GM12892 (cell line): ENCODE measurements at regions not wholly inside any gene's neighbourhood (a gene's known extent, or its start where the extent isn't known, plus 50 kb on each side); places are given as distances from the start of the nearest gene placed in this dataset.

Experiments used
- DNase-seq: peaks from one replicate; pipeline ENCODE4 v3.0.0; 2011; ENCODE audit not compliant: insufficient read length
- FAIRE-seq: peaks from 2 replicates; lab custom pipeline; 2011; peaks lifted over from hg19 to GRCh38; lab: Jason Lieb, UNC
- POLR2A ChIP-seq: IDR thresholded peaks from 2 replicates; pipeline ENCODE4 v1.6.1; 2011; ENCODE audit warnings: low read depth, low read length, control low read depth
- POLR2AphosphoS5 ChIP-seq: IDR thresholded peaks from 2 replicates; pipeline ENCODE4 v1.6.1; 2011; ENCODE audit warnings: low read depth, low read length, control low read depth
- TAF1 ChIP-seq: IDR thresholded peaks from 2 replicates; pipeline ENCODE4 v1.6.1; 2011; ENCODE audit warnings: low read depth, mild to moderate bottlenecking, control low read depth, low read length, borderline replicate concordance

DNA sequence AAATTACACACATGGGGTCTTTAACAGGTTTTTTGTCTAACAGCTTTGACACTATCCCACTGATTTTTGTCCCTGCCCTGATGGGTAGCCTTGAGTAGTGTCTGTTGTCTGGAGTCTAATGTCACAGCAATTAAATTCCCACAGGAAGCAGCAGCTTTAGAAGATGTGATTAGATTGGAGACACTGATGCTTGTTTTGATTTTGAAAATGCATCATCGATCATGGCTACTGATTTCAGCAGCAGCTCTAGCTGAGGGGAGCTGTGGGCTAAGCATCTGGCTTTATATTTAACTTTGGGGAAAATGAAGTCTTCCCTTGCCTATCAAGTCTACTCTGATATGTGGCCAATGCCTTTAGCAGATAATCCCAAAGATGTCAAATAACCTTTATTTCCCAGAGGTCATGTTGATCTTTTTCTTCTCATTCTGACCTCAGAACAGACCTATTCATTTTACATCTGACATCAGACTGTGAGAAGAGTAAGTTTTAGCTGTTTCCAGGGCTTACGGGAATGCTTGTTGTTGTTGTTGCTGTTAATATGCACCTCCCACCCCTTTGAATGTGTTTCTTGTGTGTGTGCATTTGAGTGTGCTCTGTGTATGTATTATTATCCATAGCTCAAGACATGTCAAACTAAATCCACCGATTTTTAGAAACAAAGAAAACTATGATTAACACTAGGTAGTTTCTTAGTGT, 704.9 kb upstream of the NUDT12 start:
- DNase-seq (no peak), FAIRE-seq (no peak)
- TF ChIP-seq TAF1 (no peak), POLR2A (no peak), POLR2AphosphoS5 (no peak)

DNA sequence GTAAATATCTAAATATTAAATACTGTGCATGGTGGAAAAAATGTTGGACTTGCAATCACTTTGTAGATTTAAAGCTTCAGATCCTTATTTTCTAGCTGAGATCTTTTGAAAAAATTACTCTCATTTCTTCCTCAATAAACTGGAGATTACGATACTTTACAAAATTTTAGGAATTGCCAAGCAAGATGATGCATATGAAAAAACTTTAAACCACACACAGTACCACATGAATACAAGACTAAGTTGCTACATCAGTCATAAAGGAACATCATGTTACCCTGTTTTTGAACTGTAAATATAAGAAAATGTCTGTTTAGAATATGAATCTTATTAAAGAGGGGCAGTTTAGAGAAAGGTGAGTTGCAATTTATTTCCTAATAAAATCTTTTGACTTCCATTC, 703.6 kb upstream of the NUDT12 start:
- TF ChIP-seq TAF1 (no peak), POLR2AphosphoS5 (no peak), POLR2A (no peak)
- DNase-seq (no peak), FAIRE-seq (no peak)

DNA sequence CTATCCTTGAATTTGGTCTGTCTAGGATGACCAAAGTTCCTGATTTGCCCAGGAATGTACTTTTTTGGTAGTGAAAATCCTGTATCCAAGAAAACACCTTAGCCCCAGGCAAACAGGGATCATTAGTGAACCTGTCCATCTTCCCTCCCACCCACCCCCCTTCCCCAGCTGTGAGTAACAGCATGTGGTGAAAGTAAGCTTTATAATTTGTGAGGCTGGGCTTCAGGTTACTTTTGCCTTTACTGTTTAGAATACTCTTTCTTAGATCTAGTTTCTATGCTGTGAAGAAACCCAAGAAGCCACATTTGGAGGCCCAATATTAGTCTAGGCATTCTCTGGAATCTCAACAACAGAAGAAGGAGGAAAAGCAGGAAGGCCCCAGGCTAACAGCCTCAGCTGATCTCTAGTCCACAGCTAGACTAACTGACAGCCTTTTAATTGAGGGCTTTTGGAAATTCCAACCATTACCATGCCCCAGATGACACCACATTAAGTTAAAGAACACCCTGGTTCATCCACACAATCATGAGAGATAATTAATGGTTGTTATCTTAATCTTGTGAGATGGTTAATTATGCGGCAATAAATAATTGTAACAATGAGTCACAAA, 703.0 kb upstream of the NUDT12 start:
- TF ChIP-seq POLR2AphosphoS5: no peak
- no peak for TF ChIP-seq TAF1
- TF ChIP-seq POLR2A: no peak
- FAIRE-seq: no peak

DNA sequence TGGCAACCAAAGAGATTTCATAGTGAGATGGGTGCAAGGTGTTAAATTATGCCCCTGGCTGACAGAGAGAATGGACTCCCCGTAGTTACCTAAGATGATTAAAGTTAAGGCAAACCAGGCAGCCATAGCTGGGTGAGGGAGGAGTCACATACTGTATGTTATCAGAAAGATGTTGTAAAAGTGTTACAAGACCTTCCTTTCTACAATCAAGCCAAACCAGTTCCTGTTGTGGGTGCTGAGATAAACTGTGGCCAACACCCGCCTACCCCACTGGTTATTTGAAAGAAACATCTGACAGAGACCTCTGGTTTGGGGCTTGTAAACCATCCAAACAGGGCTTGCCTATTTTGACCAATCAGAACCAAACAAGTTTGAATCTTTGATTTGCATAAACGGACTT, 684.7 kb upstream of the NUDT12 start:
- DNase-seq: no peak

More for the DNA sequence above, 703.0 kb upstream of the NUDT12 start:
- DNase-seq: no peak

DNA sequence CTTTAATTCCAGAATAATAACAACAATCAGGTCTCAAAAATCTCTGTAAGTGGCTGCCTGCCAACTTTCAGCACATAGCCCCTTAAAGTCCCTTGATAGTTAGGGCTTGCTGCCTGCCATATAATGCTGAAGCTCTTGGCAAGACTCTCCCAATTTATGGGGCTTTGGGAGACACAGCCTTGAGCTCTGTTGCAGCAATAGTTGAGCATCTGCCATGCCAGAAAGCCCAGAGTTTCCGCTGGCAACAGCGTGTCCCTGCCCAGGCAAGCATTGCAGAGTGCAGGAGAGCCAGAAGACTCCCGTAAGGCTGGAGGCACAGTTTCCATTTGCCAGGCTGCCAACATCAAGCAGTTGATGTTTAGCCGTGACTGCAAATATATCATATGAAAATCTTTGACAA, 678.5 kb upstream of the NUDT12 start:
- no peak for FAIRE-seq
- TF ChIP-seq POLR2A (no peak), TAF1 (no peak), POLR2AphosphoS5 (no peak)
- DNase-seq: no peak

More for the DNA sequence above, 684.7 kb upstream of the NUDT12 start:
- TF ChIP-seq POLR2A: no peak
- no peak for TF ChIP-seq TAF1
- TF ChIP-seq POLR2AphosphoS5: no peak
- no peak for FAIRE-seq

DNA sequence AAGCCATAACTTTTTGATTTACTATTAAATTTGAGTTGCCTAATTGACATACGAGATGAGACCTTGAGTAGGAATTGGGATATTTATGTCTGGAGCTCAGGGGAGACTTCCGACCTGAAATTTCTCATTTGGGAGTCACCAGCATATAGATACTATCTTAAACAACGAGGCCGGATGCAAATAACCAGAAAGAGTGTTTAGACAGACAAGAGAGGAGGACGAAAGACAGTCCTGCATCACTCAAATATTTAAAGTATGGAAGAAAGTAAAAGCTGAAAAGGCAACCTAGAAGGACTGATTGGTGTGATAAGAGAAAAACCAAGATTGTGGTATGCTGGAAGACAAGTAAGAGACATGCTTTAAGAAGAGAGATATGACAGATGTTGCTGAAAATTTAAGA, 675.0 kb upstream of the NUDT12 start:
- no peak for FAIRE-seq

DNA sequence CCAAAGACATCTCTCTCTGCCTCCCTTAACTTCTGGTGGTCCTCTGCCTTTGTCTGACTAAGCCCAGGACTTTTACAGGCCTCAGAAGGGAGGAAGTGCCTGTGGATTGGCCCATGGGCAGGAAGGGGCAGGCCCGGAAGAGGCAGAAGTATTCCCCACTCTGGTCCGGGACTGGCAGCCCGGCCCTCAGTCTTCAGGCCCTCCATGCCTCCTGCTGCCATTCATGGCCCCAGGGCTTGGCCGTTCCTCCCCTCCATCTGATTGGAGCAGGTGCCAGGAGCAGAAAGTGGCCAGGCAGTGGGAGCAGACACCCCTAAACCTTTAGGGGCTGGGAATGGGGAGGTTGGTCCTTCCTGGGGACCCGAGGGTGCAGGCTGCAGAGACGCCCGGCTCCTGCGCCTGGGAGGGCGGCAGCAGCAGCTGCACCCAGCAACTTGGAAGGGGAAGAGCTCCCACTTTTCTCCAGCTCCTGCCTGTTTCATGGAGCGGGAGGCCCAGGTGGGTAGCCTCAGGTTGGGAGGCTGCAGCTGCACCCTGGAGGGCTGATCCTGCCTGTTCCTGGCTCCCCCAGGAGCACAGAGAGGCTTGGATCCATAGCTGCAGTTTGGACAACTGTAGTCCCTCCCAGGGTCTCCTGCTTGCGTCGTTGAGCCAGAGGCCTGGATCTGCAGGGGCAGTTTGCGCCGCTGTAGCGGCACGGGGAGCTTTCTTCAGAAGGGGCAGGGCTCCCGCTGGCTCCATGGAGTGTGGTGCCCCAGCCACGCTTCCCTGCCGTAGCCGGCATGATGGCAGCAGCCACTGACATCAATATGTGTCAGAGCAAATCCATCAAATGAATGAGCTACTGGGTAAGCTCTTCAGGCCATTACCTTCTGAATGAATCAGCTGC, 661.5 kb upstream of the NUDT12 start:
- DNase-seq: no peak
- FAIRE-seq: no peak
- TF ChIP-seq POLR2AphosphoS5 (no peak), TAF1 (no peak), POLR2A (no peak)

More for the DNA sequence above, 675.0 kb upstream of the NUDT12 start:
- no peak for DNase-seq
- TF ChIP-seq POLR2A (no peak), POLR2AphosphoS5 (no peak), TAF1 (no peak)

DNA sequence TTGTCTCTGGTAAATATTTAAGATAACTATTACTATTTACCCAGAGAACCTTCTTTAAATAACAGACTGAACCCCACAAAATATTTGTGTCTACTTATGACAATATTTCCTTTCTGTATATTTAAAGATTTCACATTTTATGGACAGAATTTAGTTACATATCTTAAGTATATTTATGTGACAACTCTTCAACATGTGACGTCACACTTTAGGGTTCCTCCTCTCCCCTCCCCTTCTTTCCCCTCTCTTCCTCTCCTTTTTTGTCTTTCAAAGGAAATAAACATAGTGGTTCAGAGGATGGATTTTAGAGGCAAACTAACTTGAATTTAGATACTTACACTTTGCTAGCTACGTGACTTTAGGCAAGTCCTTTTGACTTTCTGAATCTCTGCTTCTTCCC, 655.6 kb upstream of the NUDT12 start:
- no peak for DNase-seq
- no peak for FAIRE-seq
- TF ChIP-seq TAF1 (no peak), POLR2AphosphoS5 (no peak), POLR2A (no peak)

DNA sequence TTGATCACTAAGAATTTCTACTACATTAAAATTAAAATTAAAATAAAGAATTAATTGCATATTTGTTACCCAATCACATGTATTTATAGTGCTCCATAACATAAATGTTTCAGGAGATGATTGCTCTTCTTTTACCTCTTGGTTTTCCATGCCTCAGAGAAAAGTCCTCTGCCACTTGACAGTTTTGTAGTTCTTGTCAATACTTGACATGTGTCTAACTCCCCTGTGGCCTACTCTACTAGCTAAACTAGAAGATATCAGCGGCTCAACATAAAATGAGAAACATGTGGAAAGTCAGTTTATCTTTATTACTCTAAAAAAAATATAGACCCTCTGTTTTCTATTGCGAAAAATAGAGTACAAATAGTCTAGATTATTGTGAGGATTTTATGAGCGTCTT, 650.6 kb upstream of the NUDT12 start:
- TF ChIP-seq POLR2A (no peak), TAF1 (no peak), POLR2AphosphoS5 (no peak)
- DNase-seq: no peak
- no peak for FAIRE-seq

DNA sequence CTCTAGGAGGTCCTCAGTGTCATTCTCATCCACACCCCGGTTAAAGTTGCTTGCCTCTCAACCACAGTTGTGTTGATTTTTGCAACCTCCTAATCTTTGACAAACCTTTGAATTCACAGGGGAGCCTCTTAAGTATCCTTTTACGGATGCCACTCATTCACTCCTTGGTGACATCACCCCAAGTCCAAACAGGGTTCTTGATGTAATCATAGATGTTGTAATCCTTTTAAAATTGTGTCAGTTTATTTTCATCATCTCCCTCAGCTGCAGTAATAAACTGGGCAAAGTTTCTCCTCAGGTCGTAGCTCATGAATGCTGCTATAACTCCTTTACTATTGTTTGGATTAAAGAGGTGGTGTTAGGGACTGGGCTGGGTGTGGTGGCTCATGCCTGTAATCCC, 637.2 kb upstream of the NUDT12 start:
- FAIRE-seq (no peak), DNase-seq (no peak)
- TF ChIP-seq TAF1 (no peak), POLR2AphosphoS5 (no peak), POLR2A (no peak)

DNA sequence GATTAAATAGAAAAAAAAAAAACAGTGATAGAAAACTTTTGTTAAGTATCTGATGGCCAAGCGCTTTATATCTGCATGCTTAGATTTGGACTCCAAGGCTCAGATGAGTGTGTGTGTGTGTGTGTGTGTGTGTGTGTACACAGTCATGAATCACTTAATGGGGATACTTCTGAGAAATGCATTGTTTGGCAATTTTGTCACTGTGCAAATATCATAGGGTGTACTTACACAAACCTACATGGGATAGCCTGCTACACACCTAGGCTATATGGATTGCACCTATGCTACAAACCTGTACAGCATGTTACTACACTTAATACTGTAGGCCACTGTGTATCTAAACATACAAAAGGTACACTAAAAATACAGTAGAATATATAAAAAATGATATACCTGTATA, 635.6 kb upstream of the NUDT12 start:
- DNase-seq: no peak

More for the DNA sequence above, 635.6 kb upstream of the NUDT12 start:
- TF ChIP-seq POLR2AphosphoS5: no peak
- TF ChIP-seq POLR2A: no peak
- TF ChIP-seq TAF1: no peak
- FAIRE-seq: no peak
